Ishikawa (cell line): ENCODE measurements at regions not wholly inside any gene's neighbourhood (a gene's known extent, or its start where the extent isn't known, plus 50 kb on each side); places are given as distances from the start of the nearest gene placed in this dataset.

Experiments
- CEBPB ChIP-seq: IDR thresholded peaks from 2 replicates; pipeline ENCODE4 v1.6.1; 2012
- CREB1 ChIP-seq: IDR thresholded peaks from 2 replicates; pipeline ENCODE4 v1.6.1; 2012; ENCODE audit warnings: low read depth
- EGR1 ChIP-seq: IDR thresholded peaks from 2 replicates; pipeline ENCODE4 v1.6.1; 2012
- EP300 ChIP-seq: IDR thresholded peaks from 2 replicates; pipeline ENCODE4 v1.6.1; 2012; ENCODE audit warnings: borderline replicate concordance
- FOXM1 ChIP-seq: IDR thresholded peaks from 2 replicates; pipeline ENCODE4 v1.6.1; 2012; ENCODE audit warnings: low read depth, borderline replicate concordance
- MAX ChIP-seq: IDR thresholded peaks from 2 replicates; pipeline ENCODE4 v1.6.1; 2012
- NFIC ChIP-seq: IDR thresholded peaks from 2 replicates; pipeline ENCODE4 v1.6.1; 2012
- RAD21 ChIP-seq: IDR thresholded peaks from 2 replicates; pipeline ENCODE4 v1.6.1; 2012; ENCODE audit warnings: low read depth
- REST ChIP-seq: IDR thresholded peaks from 2 replicates; pipeline ENCODE4 v1.6.1; 2012; ENCODE audit warnings: low read depth, mild to moderate bottlenecking
- TAF1 ChIP-seq: IDR thresholded peaks from 2 replicates; pipeline ENCODE4 v1.6.1; 2012; ENCODE audit warnings: low read depth, mild to moderate bottlenecking
- TCF12 ChIP-seq: IDR thresholded peaks from 2 replicates; pipeline ENCODE4 v1.6.1; 2012; ENCODE audit warnings: low read depth
- TEAD4 ChIP-seq: IDR thresholded peaks from 2 replicates; pipeline ENCODE4 v1.6.1; 2012
- USF1 ChIP-seq: IDR thresholded peaks from 2 replicates; pipeline ENCODE4 v1.6.1; 2012
- YY1 ChIP-seq: IDR thresholded peaks from 2 replicates; pipeline ENCODE4 v1.6.1; 2012; ENCODE audit warnings: low read depth
- ZBTB7A ChIP-seq: IDR thresholded peaks from 2 replicates; pipeline ENCODE4 v1.6.1; 2012; ENCODE audit warnings: low read depth

GRCh38 chrX:40192196-40192595 lies 94.4 kb upstream of the BCOR start:
- TF ChIP-seq TEAD4 (no peak), ZBTB7A (no peak), RAD21 (no peak), TAF1 (no peak)

GRCh38 chrX:40189637-40190036 lies 91.9 kb upstream of the BCOR start:
- TF ChIP-seq EP300 (no peak), NFIC (no peak), EGR1 (no peak), TEAD4 (no peak), USF1 (no peak), MAX (no peak), ZBTB7A (no peak), FOXM1 (no peak), TAF1 (no peak), YY1 (no peak), REST (no peak), CREB1 (no peak), CEBPB (no peak), RAD21 (no peak), TCF12 (no peak)

- TF ChIP-seq REST = no peak
- TF ChIP-seq MAX = no peak
- TF ChIP-seq EGR1 = no peak
These were observed 91.0 kb upstream of the BCOR start for GRCh38 chrX:40188573-40189417.

GRCh38 chrX:40184968-40185367 lies 87.2 kb upstream of the BCOR start:
- TF ChIP-seq YY1 (no peak), ZBTB7A (no peak), FOXM1 (no peak), CREB1 (no peak), EP300 (no peak), NFIC (no peak), TCF12 (no peak), EGR1 (no peak)

GRCh38 chrX:40182615-40183014 lies 84.9 kb upstream of the BCOR start:
- TF ChIP-seq TCF12 (no peak), REST (no peak), USF1 (no peak), MAX (no peak), CREB1 (no peak), CEBPB (no peak), FOXM1 (no peak), TEAD4 (no peak), TAF1 (no peak), EP300 (no peak), YY1 (no peak), NFIC (no peak), ZBTB7A (no peak)
